ENCODE measurements at regions not wholly inside any gene's neighbourhood (a gene's known extent, or its start where the extent isn't known, plus 50 kb on each side); places are given as distances from the start of the nearest gene placed in this dataset.

- no peak for TF ChIP-seq CTCF (IDR thresholded peaks at IDR 0.05; ENCODE audit: low read depth, low read length)
- no peak for TF ChIP-seq EZH2phosphoT487 (IDR thresholded peaks at IDR 0.05; ENCODE audit: low read depth)
Measured at GRCh38 chr6:164211254-164211653, 796.7 kb downstream of the QKI start.
